Astrocyte (in vitro differentiated cells and primary cell): ENCODE measurements at regions not wholly inside any gene's neighbourhood (a gene's known extent, or its start where the extent isn't known, plus 50 kb on each side); places are given as distances from the start of the nearest gene placed in this dataset.

ENCODE experiments used
- EZH2 ChIP-seq: IDR thresholded peaks from 2 replicates; pipeline ENCODE4 v1.6.1; 2012; ENCODE audit warnings: mild to moderate bottlenecking, low read length, inconsistent platforms; ENCODE audit not compliant: insufficient read depth
- TF ChIP-seq, protein P1 (sequence below): IDR thresholded peaks from 2 replicates; pipeline ENCODE4 v1.5.1; 2011; ENCODE audit warnings: low read depth, mild to moderate bottlenecking, inconsistent platforms, low read length, moderate library complexity; ENCODE audit not compliant: insufficient read depth

DNA sequence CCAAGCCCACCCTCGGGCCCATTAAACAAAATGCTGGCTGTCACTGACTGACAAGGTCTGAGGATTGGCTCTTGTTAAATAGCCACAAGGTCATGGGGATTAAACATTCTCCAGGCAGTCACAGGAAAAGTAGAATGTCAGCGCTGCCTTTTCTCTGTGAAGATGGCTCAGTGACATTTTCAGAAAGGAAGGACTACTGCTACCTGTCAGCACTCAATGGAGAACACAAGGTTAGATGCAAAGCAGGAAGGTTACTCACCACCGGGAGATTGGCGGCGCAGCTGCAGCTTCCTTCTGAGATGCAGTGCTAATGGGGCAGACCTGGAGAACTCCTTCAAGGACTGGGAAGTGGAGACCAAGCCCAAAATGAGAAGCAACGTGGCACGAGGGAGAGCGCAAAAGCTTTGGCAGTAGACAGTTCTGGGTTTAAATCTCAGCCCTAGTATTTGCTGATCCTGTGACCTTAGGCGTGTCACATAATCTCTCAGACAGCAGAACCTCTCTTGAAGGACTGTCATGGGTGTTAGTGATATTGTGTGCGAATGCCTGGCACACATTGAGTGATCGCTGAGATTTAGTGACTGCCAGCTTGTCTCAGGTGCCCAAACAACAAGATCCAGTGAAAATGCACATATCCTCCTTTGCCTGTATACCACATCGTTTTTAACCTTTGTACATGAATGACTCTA lies 213.1 kb upstream of the BOD1L1 start:
- TF ChIP-seq, protein P1, sequence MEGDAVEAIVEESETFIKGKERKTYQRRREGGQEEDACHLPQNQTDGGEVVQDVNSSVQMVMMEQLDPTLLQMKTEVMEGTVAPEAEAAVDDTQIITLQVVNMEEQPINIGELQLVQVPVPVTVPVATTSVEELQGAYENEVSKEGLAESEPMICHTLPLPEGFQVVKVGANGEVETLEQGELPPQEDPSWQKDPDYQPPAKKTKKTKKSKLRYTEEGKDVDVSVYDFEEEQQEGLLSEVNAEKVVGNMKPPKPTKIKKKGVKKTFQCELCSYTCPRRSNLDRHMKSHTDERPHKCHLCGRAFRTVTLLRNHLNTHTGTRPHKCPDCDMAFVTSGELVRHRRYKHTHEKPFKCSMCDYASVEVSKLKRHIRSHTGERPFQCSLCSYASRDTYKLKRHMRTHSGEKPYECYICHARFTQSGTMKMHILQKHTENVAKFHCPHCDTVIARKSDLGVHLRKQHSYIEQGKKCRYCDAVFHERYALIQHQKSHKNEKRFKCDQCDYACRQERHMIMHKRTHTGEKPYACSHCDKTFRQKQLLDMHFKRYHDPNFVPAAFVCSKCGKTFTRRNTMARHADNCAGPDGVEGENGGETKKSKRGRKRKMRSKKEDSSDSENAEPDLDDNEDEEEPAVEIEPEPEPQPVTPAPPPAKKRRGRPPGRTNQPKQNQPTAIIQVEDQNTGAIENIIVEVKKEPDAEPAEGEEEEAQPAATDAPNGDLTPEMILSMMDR = no peak
- TF ChIP-seq EZH2 = no peak
